ENCODE measurements at regions not wholly inside any gene's neighbourhood (a gene's known extent, or its start where the extent isn't known, plus 50 kb on each side); places are given as distances from the start of the nearest gene placed in this dataset.

- H3K4me3 ChIP-seq (ENCODE audit: low read depth in 1 of 3, low read length in 3 of 3), result no peak overlapping the region
These were observed 160.1 kb upstream of the ZC3H15 start for GRCh38 chr2:186325827-186326535.

GRCh38 chr2:186327251-186327868 lies 158.7 kb upstream of the ZC3H15 start:
- TF ChIP-seq FOXA2 (IDR thresholded peaks at IDR 0.05) (no peak), EGR1 (IDR thresholded peaks at IDR 0.05; ENCODE audit: low read depth in 2 of 2) (no peak), HNF4A (conservative IDR thresholded peaks at IDR 0.05) (no peak), MAX (IDR thresholded peaks at IDR 0.05) (no peak), HNF4G (IDR thresholded peaks at IDR 0.05) (no peak), ATF3 (IDR thresholded peaks at IDR 0.05) (no peak)
- Histone ChIP-seq H3K4me1 (ENCODE audit: control insufficient read depth in 4 of 4, insufficient read depth in 4 of 4, low read length in 3 of 4) (no peaks in the 10 kb centered on the region), H3K9me3 (ENCODE audit: control insufficient read depth in 4 of 4, low read length in 3 of 4) (no peaks in the 10 kb centered on the region), H3K4me3 (ENCODE audit: low read depth in 1 of 3, low read length in 3 of 3) (no peak overlapping the region), H3K27ac (ENCODE audit: low read depth in 1 of 2, low read length in 2 of 2) (no peak overlapping the region), H3K36me3 (ENCODE audit: control insufficient read depth in 4 of 4, insufficient read depth in 3 of 4, low read depth in 1 of 4, low read length in 3 of 4) (no peaks in the 10 kb centered on the region), H3K27me3 (ENCODE audit: control insufficient read depth in 4 of 4, insufficient read depth in 4 of 4, low read length in 3 of 4) (no peaks in the 10 kb centered on the region), H3K9ac (ENCODE audit: low read depth in 1 of 2, low read length in 2 of 2) (no peak overlapping the region)
- WGBS, result 95% methylated on average over 3 of the region's 3 CpGs
- DNase-seq (ENCODE audit: low spot score), result no peak

More at GRCh38 chr2:186325827-186326535, 160.1 kb upstream of the ZC3H15 start:
- TF ChIP-seq SP1 (IDR thresholded peaks at IDR 0.05) (no peak), CTCF (IDR thresholded peaks at IDR 0.05; ENCODE audit: low read depth, low read length, missing input control) (no peak), FOXA1 (IDR thresholded peaks at IDR 0.05) (no peak), MAX (IDR thresholded peaks at IDR 0.05) (no peak)
- 94% methylated on average over 2 of the region's 2 CpGs for WGBS
- no peak for DNase-seq (ENCODE audit: low spot score)
- Histone ChIP-seq H3K9me3 (ENCODE audit: control insufficient read depth in 4 of 4, low read length in 3 of 4) (no peaks in the 10 kb centered on the region), H3K9ac (ENCODE audit: low read depth in 1 of 2, low read length in 2 of 2) (no peak overlapping the region), H3K27me3 (ENCODE audit: control insufficient read depth in 4 of 4, insufficient read depth in 4 of 4, low read length in 3 of 4) (no peaks in the 10 kb centered on the region), H3K36me3 (ENCODE audit: control insufficient read depth in 4 of 4, insufficient read depth in 3 of 4, low read depth in 1 of 4, low read length in 3 of 4) (no peaks in the 10 kb centered on the region), H3K4me1 (ENCODE audit: control insufficient read depth in 4 of 4, insufficient read depth in 4 of 4, low read length in 3 of 4) (no peaks in the 10 kb centered on the region), H3K27ac (ENCODE audit: low read depth in 1 of 2, low read length in 2 of 2) (no peak overlapping the region)

- no peak for DNase-seq (ENCODE audit: low spot score)
- TF ChIP-seq FOXA1 (IDR thresholded peaks at IDR 0.05) (no peak), GABPA (IDR thresholded peaks at IDR 0.05 in 1 of 2, conservative IDR thresholded peaks at IDR 0.05 in 1 of 2) (no peak), REST (IDR thresholded peaks at IDR 0.05) (no peak), RXRA (IDR thresholded peaks at IDR 0.05) (no peak), FOXA2 (IDR thresholded peaks at IDR 0.05) (no peak), ATF3 (IDR thresholded peaks at IDR 0.05) (no peak), TAF1 (conservative IDR thresholded peaks at IDR 0.05) (no peak), HNF4A (conservative IDR thresholded peaks at IDR 0.05) (no peak), SP1 (IDR thresholded peaks at IDR 0.05) (no peak), NR2F2 (IDR thresholded peaks at IDR 0.05) (no peak), MAX (IDR thresholded peaks at IDR 0.05) (no peak), YY1 (IDR thresholded peaks at IDR 0.05) (no peak), HNF4G (IDR thresholded peaks at IDR 0.05) (no peak), RAD21 (IDR thresholded peaks at IDR 0.05) (no peak), EGR1 (IDR thresholded peaks at IDR 0.05; ENCODE audit: low read depth in 2 of 2) (no peak), JUND (IDR thresholded peaks at IDR 0.05) (no peak), ZBTB33 (IDR thresholded peaks at IDR 0.05) (no peak)
These were observed 157.2 kb upstream of the ZC3H15 start for GRCh38 chr2:186328838-186329237.

More at GRCh38 chr2:186328838-186329237, 157.2 kb upstream of the ZC3H15 start:
- Histone ChIP-seq H3K4me3 (ENCODE audit: low read depth in 1 of 3, low read length in 3 of 3) (no peak overlapping the region), H3K4me1 (ENCODE audit: control insufficient read depth in 4 of 4, insufficient read depth in 4 of 4, low read length in 3 of 4) (no peaks in the 10 kb centered on the region), H3K9ac (ENCODE audit: low read depth in 1 of 2, low read length in 2 of 2) (no peak overlapping the region), H3K27ac (ENCODE audit: low read depth in 1 of 2, low read length in 2 of 2) (no peak overlapping the region), H3K9me3 (ENCODE audit: control insufficient read depth in 4 of 4, low read length in 3 of 4) (no peaks in the 10 kb centered on the region), H3K27me3 (ENCODE audit: control insufficient read depth in 4 of 4, insufficient read depth in 4 of 4, low read length in 3 of 4) (no peaks in the 10 kb centered on the region), H3K36me3 (ENCODE audit: control insufficient read depth in 4 of 4, insufficient read depth in 3 of 4, low read depth in 1 of 4, low read length in 3 of 4) (no peaks in the 10 kb centered on the region)

All from liver (tissue), 8 donors.